Activated CD4-positive, alpha-beta T cell treated with anti-CD3 and anti-CD28 coated beads, Interleukin-2, amount 10 ng/mL, durations not matched to agents 7 days and 5 days (primary cell): ENCODE measurements at regions not wholly inside any gene's neighbourhood (a gene's known extent, or its start where the extent isn't known, plus 50 kb on each side); places are given as distances from the start of the nearest gene placed in this dataset.
"Not testable (repeated sequence)": the region's sequence is repeated elsewhere in the genome, so short reads cannot be mapped to it uniquely, and the experiment has no call there.

Source experiments
- CTCF ChIA-PET: fragments of 350-600 bp; sonication (Branson Sonifier 250); formaldehyde crosslinking; loops from one replicate; lab custom pipeline; 2021; ENCODE audit warnings: antibody characterized with exemption; lab: Charles Lee
- POLR2A ChIA-PET: fragments of 350-600 bp; sonication (Branson Sonifier 250); formaldehyde crosslinking; loops from one replicate; lab custom pipeline; 2021; ENCODE audit warnings: antibody characterized with exemption; lab: Charles Lee
- DNase-seq: peaks from one replicate; pipeline ENCODE4 v3.0.0-alpha.2; 2020
- H3K27ac Mint-ChIP-seq: one replicate; pipeline ENCODE4 v1.8.0; 2021; ENCODE audit warnings: mild to moderate bottlenecking, moderate library complexity, mixed read lengths
- H3K27me3 Mint-ChIP-seq: one replicate; pipeline ENCODE4 v1.8.0; 2021; ENCODE audit warnings: mixed read lengths
- H3K36me3 Mint-ChIP-seq: one replicate; pipeline ENCODE4 v1.8.0; 2021; ENCODE audit warnings: low read depth, mixed read lengths
- H3K4me1 Mint-ChIP-seq: one replicate; pipeline ENCODE4 v1.8.0; 2021; ENCODE audit warnings: mixed read lengths
- H3K4me3 Mint-ChIP-seq: one replicate; pipeline ENCODE4 v1.8.0; 2021; ENCODE audit warnings: mild to moderate bottlenecking, moderate library complexity, mixed read lengths
- H3K9me3 Mint-ChIP-seq: one replicate; pipeline ENCODE4 v1.8.0; 2021; ENCODE audit warnings: mixed read lengths

GRCh38 chr6:122268394-122268793, 131.1 kb upstream of the HSF2 start:
- H3K4me3 Mint-ChIP-seq = no peak overlapping the region
- no peak overlapping the region for H3K27ac Mint-ChIP-seq
- H3K4me1 Mint-ChIP-seq = no peaks in the 10 kb centered on the region
- no peaks in the 10 kb centered on the region for H3K27me3 Mint-ChIP-seq
- POLR2A ChIA-PET = no interaction called here
- no peak for DNase-seq
- H3K36me3 Mint-ChIP-seq = no peaks in the 10 kb centered on the region
- CTCF ChIA-PET = no interaction called here
- no peaks in the 10 kb centered on the region for H3K9me3 Mint-ChIP-seq

DNA sequence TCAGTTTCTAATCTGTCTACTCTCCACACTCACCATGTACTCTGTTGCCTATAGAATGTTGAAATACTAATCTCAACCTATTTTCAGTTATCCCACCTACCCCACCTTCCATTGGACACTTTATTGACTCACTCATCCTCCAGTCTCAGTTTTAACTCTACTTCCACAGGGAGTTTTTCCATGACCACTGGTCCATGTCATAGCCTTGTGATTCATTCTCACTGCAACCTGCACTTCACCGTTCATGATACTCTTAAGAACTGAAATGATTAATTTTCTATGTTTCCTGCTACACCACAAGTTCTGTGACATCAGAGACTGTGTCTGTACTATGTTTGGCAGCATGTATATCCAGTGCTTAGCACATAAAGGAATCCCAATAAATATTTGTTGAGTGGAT, 122.8 kb upstream of the HSF2 start:
- Mint-ChIP-seq H3K9me3 (no peaks in the 10 kb centered on the region), H3K27ac (no peak overlapping the region), H3K4me1 (no peaks in the 10 kb centered on the region), H3K36me3 (no peaks in the 10 kb centered on the region), H3K27me3 (no peaks in the 10 kb centered on the region), H3K4me3 (no peak overlapping the region)
- ChIA-PET POLR2A (no interaction called here), CTCF (no interaction called here)
- DNase-seq = no peak

DNA sequence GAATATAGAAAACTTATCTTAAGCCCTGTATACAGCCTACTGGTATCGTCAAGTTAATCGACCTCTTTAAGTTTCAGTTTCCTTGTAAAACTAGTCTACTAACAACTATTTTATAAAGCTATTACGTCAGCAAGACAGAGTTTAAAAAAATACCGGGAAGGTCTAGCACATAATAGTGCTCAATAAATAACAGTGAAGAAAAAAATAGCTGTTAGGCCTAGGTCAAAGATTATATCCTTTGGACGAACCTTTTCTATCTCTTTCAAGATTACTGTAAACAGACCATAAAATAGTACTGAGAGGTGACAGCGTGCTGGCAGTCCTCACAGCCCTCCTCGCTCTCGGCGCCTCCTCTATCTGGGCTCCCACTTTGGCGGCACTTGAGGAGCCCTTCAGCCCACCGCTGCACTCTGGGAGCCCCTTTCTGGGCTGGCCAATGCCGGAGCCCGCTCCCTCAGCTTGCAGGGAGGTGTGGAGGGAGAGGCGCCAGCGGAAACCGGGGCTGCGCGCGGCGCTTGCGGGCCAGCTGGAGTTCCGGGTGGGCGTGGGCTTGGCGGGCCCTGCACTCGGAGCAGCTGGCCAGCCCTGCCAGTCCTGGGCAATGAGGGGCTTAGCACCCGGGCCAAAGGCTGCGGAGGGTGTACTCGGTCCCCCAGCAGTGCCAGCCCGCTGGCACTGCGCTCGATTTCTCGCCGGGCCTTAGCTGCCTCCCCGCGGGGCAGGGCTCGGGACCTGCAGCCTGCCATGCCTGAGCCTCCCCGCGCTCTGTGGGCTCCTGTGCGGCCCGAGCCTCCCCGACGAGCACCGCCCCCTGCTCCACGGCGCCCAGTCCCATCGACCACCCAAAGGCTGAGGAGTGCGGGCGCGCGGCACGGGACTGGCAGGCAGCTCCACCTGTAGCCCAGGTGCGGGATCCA, 119.1 kb upstream of the HSF2 start:
- DNase-seq, H3K27ac Mint-ChIP-seq, H3K9me3 Mint-ChIP-seq, H3K36me3 Mint-ChIP-seq, H3K4me1 Mint-ChIP-seq, POLR2A ChIA-PET, H3K4me3 Mint-ChIP-seq, H3K27me3 Mint-ChIP-seq: not testable (repeated sequence)
- CTCF ChIA-PET = interaction anchor here (0.9 kb wide), 1 partner anchor 31 kb away, joined by 3 read pairs; no protein-coding TSS in a partner anchor

- Mint-ChIP-seq H3K27me3 (no peaks in the 10 kb centered on the region), H3K4me3 (no peak overlapping the region), H3K27ac (no peak overlapping the region), H3K9me3 (no peaks in the 10 kb centered on the region), H3K4me1 (no peaks in the 10 kb centered on the region), H3K36me3 (no peaks in the 10 kb centered on the region)
- POLR2A ChIA-PET = no interaction called here
- no peak for DNase-seq
- CTCF ChIA-PET = interaction anchor here (0.6 kb wide), 1 partner anchor 298 kb away, joined by 4 read pairs; no protein-coding TSS in a partner anchor
Measured at GRCh38 chr6:122283884-122284283, 115.6 kb upstream of the HSF2 start.

GRCh38 chr6:122284848-122285247, 114.6 kb upstream of the HSF2 start:
- Mint-ChIP-seq H3K27me3 (no peaks in the 10 kb centered on the region), H3K27ac (no peak overlapping the region), H3K4me1 (no peaks in the 10 kb centered on the region), H3K36me3 (no peaks in the 10 kb centered on the region), H3K4me3 (no peak overlapping the region), H3K9me3 (no peaks in the 10 kb centered on the region)
- CTCF ChIA-PET = no interaction called here
- DNase-seq = no peak
- POLR2A ChIA-PET = no interaction called here

GRCh38 chr6:122285292-122285913, 114.0 kb upstream of the HSF2 start:
- Mint-ChIP-seq H3K27me3 (no peaks in the 10 kb centered on the region), H3K9me3 (no peaks in the 10 kb centered on the region), H3K4me1 (no peaks in the 10 kb centered on the region), H3K27ac (no peak overlapping the region), H3K36me3 (no peaks in the 10 kb centered on the region), H3K4me3 (no peak overlapping the region)
- CTCF ChIA-PET = no interaction called here
- no peak for DNase-seq
- POLR2A ChIA-PET = no interaction called here

DNA sequence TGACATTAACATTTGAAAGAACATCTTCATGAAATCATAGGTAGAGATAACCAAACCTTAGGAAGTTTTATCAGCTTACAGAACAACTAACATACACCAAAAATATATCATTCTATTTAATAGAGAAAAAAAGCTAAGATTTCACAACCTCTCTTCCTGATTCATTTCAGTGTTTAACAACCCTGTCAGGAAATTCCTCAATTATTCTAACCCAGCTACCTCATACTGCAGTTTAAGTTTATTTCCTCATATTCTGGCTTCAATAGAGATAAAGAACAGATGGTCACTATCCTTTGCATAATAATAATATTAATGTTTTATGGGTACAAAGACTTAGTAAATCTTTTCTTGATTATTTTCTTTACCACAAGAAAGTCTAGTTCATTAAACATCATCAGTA, 112.9 kb upstream of the HSF2 start:
- Mint-ChIP-seq H3K4me1 (no peaks in the 10 kb centered on the region), H3K9me3 (no peaks in the 10 kb centered on the region), H3K27me3 (no peaks in the 10 kb centered on the region), H3K4me3 (no peak overlapping the region), H3K36me3 (no peaks in the 10 kb centered on the region), H3K27ac (no peak overlapping the region)
- DNase-seq = no peak
- POLR2A ChIA-PET = no interaction called here
- CTCF ChIA-PET = no interaction called here

GRCh38 chr6:122289762-122290539, 109.5 kb upstream of the HSF2 start:
- Mint-ChIP-seq H3K4me1 (no peaks in the 10 kb centered on the region), H3K4me3 (no peak overlapping the region), H3K9me3 (no peaks in the 10 kb centered on the region), H3K36me3 (no peaks in the 10 kb centered on the region), H3K27ac (no peak overlapping the region), H3K27me3 (peaks cover 2% of the 10 kb centered on the region)
- ChIA-PET POLR2A (no interaction called here), CTCF (no interaction called here)
- no peak for DNase-seq

- H3K4me3 Mint-ChIP-seq = no peak overlapping the region
- CTCF ChIA-PET = no interaction called here
Measured at GRCh38 chr6:122297010-122297409, 102.4 kb upstream of the HSF2 start.

GRCh38 chr6:122302067-122302466, 97.4 kb upstream of the HSF2 start:
- H3K9me3 Mint-ChIP-seq = no peaks in the 10 kb centered on the region
- H3K36me3 Mint-ChIP-seq = no peaks in the 10 kb centered on the region
- peaks cover 2% of the 10 kb centered on the region for H3K27me3 Mint-ChIP-seq
- CTCF ChIA-PET = no interaction called here
- DNase-seq = no peak
- no peaks in the 10 kb centered on the region for H3K4me1 Mint-ChIP-seq
- H3K4me3 Mint-ChIP-seq = no peak overlapping the region
- H3K27ac Mint-ChIP-seq = no peak overlapping the region
- POLR2A ChIA-PET = no interaction called here

More at GRCh38 chr6:122297010-122297409, 102.4 kb upstream of the HSF2 start:
- no peak for DNase-seq
- Mint-ChIP-seq H3K9me3 (no peaks in the 10 kb centered on the region), H3K36me3 (no peaks in the 10 kb centered on the region), H3K27me3 (peaks cover 4% of the 10 kb centered on the region), H3K4me1 (no peaks in the 10 kb centered on the region), H3K27ac (no peak overlapping the region)
- POLR2A ChIA-PET = no interaction called here

DNA sequence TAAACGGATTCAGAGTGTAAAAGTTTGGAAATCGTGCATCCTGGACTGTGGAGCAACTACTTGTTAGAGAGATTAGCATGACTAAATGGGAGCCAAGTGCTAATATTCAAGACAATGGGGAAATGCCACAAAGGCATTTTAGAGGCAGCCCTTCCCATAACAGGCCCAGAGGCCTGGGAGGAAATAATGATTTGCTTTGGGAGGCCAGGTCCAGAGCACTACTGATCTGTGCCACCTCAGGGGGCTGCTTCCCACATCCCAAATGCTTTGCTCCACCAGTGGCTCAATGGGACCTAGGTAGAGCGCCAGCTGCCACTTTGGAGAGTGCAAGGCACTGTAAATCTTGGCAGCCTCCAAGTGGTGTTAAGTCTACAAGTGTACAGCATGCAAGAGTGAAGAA, 91.9 kb upstream of the HSF2 start:
- H3K36me3 Mint-ChIP-seq = no peaks in the 10 kb centered on the region
- ChIA-PET POLR2A (interaction anchor here (0.7 kb wide), 1 partner anchor 9 kb away, joined by 5 read pairs; no protein-coding TSS in a partner anchor), CTCF (no interaction called here)
- H3K4me3 Mint-ChIP-seq = no peak overlapping the region
- peaks cover 2% of the 10 kb centered on the region for H3K9me3 Mint-ChIP-seq
- DNase-seq = no peak
- H3K27me3 Mint-ChIP-seq = no peaks in the 10 kb centered on the region
- H3K4me1 Mint-ChIP-seq = no peaks in the 10 kb centered on the region
- H3K27ac Mint-ChIP-seq = no peak overlapping the region

- no peaks in the 10 kb centered on the region for H3K4me1 Mint-ChIP-seq
- no peaks in the 10 kb centered on the region for H3K27me3 Mint-ChIP-seq
- ChIA-PET CTCF (no interaction called here), POLR2A (interaction anchor here (0.7 kb wide), 1 partner anchor 9 kb away, joined by 5 read pairs; no protein-coding TSS in a partner anchor)
- H3K36me3 Mint-ChIP-seq = no peaks in the 10 kb centered on the region
- no peak for DNase-seq
- no peak overlapping the region for H3K27ac Mint-ChIP-seq
- H3K4me3 Mint-ChIP-seq = no peak overlapping the region
- H3K9me3 Mint-ChIP-seq = peaks cover 2% of the 10 kb centered on the region
Measured at GRCh38 chr6:122308074-122308473, 91.4 kb upstream of the HSF2 start.

- peaks cover 3% of the 10 kb centered on the region for H3K27me3 Mint-ChIP-seq
- H3K4me1 Mint-ChIP-seq = no peaks in the 10 kb centered on the region
- CTCF ChIA-PET = no interaction called here
- DNase-seq = no peak
- H3K9me3 Mint-ChIP-seq = peaks cover 3% of the 10 kb centered on the region
- POLR2A ChIA-PET = no interaction called here
- no peaks in the 10 kb centered on the region for H3K36me3 Mint-ChIP-seq
- H3K4me3 Mint-ChIP-seq = no peak overlapping the region
- no peak overlapping the region for H3K27ac Mint-ChIP-seq
Measured at GRCh38 chr6:122315842-122316241, 83.6 kb upstream of the HSF2 start.
